Dermis microvascular lymphatic vessel endothelial cell (primary cell): ENCODE measurements at regions not wholly inside any gene's neighbourhood (a gene's known extent, or its start where the extent isn't known, plus 50 kb on each side); places are given as distances from the start of the nearest gene placed in this dataset.
"Not testable (repeated sequence)": the region's sequence is repeated elsewhere in the genome, so short reads cannot be mapped to it uniquely, and the experiment has no call there.

Source experiments
- DNase-seq, 2 donors: peaks; one replicate each; pipeline versions ENCODE4 v3.0.0 to v3.0.0-alpha.2; 2010; ENCODE audit warnings: low read depth in 2 of 2

GRCh38 chr5:42898760-42899159 is 87.1 kb upstream of the SELENOP start:
- no peak for DNase-seq

- DNase-seq: no peak
Measured at GRCh38 chr5:42896523-42896922, 84.8 kb upstream of the SELENOP start.

- DNase-seq: no peak
Measured at GRCh38 chr5:42894057-42894456, 82.4 kb upstream of the SELENOP start.

- DNase-seq: peak; percentile 54 to 71
Measured at GRCh38 chr5:42889311-42889933, 77.7 kb upstream of the SELENOP start.

- DNase-seq: no peak
Measured at GRCh38 chr5:42888771-42889170, 77.1 kb upstream of the SELENOP start.

GRCh38 chr5:42887575-42887974 is 75.9 kb upstream of the SELENOP start:
- no peak for DNase-seq

- DNase-seq: no peak
Measured at GRCh38 chr5:42887097-42887496, 75.4 kb upstream of the SELENOP start.

- peak in 1 of 2 donors; percentile 7 for DNase-seq
Measured at GRCh38 chr5:42886635-42887034, 74.9 kb upstream of the SELENOP start.

GRCh38 chr5:42884326-42884725 is 72.6 kb upstream of the SELENOP start:
- DNase-seq: no peak

GRCh38 chr5:42881416-42882117 is 69.9 kb upstream of the SELENOP start:
- no peak for DNase-seq

GRCh38 chr5:42880496-42881150 is 68.9 kb upstream of the SELENOP start:
- DNase-seq: no peak

GRCh38 chr5:42879291-42879690 is 67.6 kb upstream of the SELENOP start:
- no peak for DNase-seq

GRCh38 chr5:42878550-42878949 is 66.9 kb upstream of the SELENOP start:
- DNase-seq: no peak

- no peak for DNase-seq
Measured at GRCh38 chr5:42878041-42878440, 66.3 kb upstream of the SELENOP start.

- DNase-seq: no peak
Measured at GRCh38 chr5:42877431-42877830, 65.7 kb upstream of the SELENOP start.

- DNase-seq: peak in 1 of 2 donors; percentile 2
Measured at GRCh38 chr5:42876375-42876844, 64.7 kb upstream of the SELENOP start.

- DNase-seq: no peak
Measured at GRCh38 chr5:42875785-42876374, 64.2 kb upstream of the SELENOP start.

- DNase-seq: no peak
Measured at GRCh38 chr5:42875211-42875610, 63.5 kb upstream of the SELENOP start.

- no peak for DNase-seq
Measured at GRCh38 chr5:42874621-42875198, 63.0 kb upstream of the SELENOP start.

- no peak for DNase-seq
Measured at GRCh38 chr5:42872865-42873264, 61.2 kb upstream of the SELENOP start.

- no peak for DNase-seq
Measured at GRCh38 chr5:42870882-42871418, 59.3 kb upstream of the SELENOP start.

- DNase-seq: not testable (repeated sequence)
Measured at GRCh38 chr5:42868417-42868816, 56.7 kb upstream of the SELENOP start.
